DND-41 (cell line): ENCODE measurements at regions not wholly inside any gene's neighbourhood (a gene's known extent, or its start where the extent isn't known, plus 50 kb on each side); places are given as distances from the start of the nearest gene placed in this dataset.

Experiments used
- CTCF ChIP-seq: IDR thresholded peaks from 2 replicates; pipeline ENCODE4 v1.5.1; 2012; ENCODE audit warnings: borderline replicate concordance, low read length, moderate library complexity, mild to moderate bottlenecking; ENCODE audit not compliant: poor library complexity, severe bottlenecking; ENCODE audit errors: extremely low read depth
- EZH2 ChIP-seq: IDR thresholded peaks from 3 replicates; pipeline ENCODE4 v1.6.1; 2012; ENCODE audit warnings: borderline replicate concordance, low read depth, mild to moderate bottlenecking, moderate library complexity, low read length, inconsistent platforms; ENCODE audit not compliant: severe bottlenecking

- TF ChIP-seq CTCF, result no peak
- TF ChIP-seq EZH2, result no peak
These were observed 462.0 kb upstream of the RUNX1 start for GRCh38 chr21:35510957-35511695.
